MM.1S (cell line): ENCODE measurements at regions not wholly inside any gene's neighbourhood (a gene's known extent, or its start where the extent isn't known, plus 50 kb on each side); places are given as distances from the start of the nearest gene placed in this dataset.

Experiments
- DNase-seq: peaks from one replicate; pipeline ENCODE4 v3.0.0-alpha.2; 2015
- H2AFZ ChIP-seq: fragments of 300-600 bp; sonication (generic); 2 replicates; pipeline ENCODE4 v1.6.0; 2016; ENCODE audit warnings: antibody characterized with exemption, low read length
- H3F3A ChIP-seq: fragments of 300-600 bp; sonication (generic); 2 replicates; pipeline ENCODE4 v1.6.1; 2016; ENCODE audit warnings: mild to moderate bottlenecking, antibody characterized with exemption, low read length, moderate library complexity, mixed read lengths; ENCODE audit not compliant: insufficient read depth
- H3K27ac ChIP-seq: fragments of 300-600 bp; sonication (generic); 2 replicates; pipeline ENCODE4 v1.5.1; 2016; ENCODE audit warnings: mild to moderate bottlenecking, low read length
- H3K27me3 ChIP-seq: fragments of 300-600 bp; sonication (generic); replicated peaks from 2 replicates; pipeline ENCODE4 v1.6.0; 2016; ENCODE audit warnings: low read length; ENCODE audit not compliant: insufficient read depth
- H3K36me3 ChIP-seq: fragments of 300-600 bp; sonication (generic); replicated peaks from 2 replicates; pipeline ENCODE4 v1.6.1; 2016; ENCODE audit warnings: mild to moderate bottlenecking, low read length, mixed read lengths; ENCODE audit not compliant: insufficient read depth
- H3K4me1 ChIP-seq: fragments of 300-600 bp; sonication (generic); 2 replicates; pipeline ENCODE4 v1.6.1; 2016; ENCODE audit warnings: low read length, mixed read lengths
- H3K4me2 ChIP-seq: fragments of 300-600 bp; sonication (generic); 2 replicates; pipeline ENCODE4 v1.6.0; 2016; ENCODE audit warnings: low read depth, low read length
- H3K4me3 ChIP-seq: fragments of 300-600 bp; sonication (generic); 2 replicates; pipeline ENCODE4 v1.5.1; 2016; ENCODE audit warnings: low read length, mixed read lengths
- H3K79me2 ChIP-seq: fragments of 300-600 bp; sonication (generic); 2 replicates; pipeline ENCODE4 v1.6.1; 2016; ENCODE audit warnings: mixed run types, low read length, mixed read lengths
- H3K9ac ChIP-seq: fragments of 300-600 bp; sonication (generic); 2 replicates; pipeline ENCODE4 v1.6.1; 2016; ENCODE audit warnings: low read length, mixed read lengths
- H3K9me2 ChIP-seq: fragments of 300-600 bp; sonication (generic); replicated peaks from 2 replicates; pipeline ENCODE4 v1.6.1; 2016; ENCODE audit warnings: mild to moderate bottlenecking, low read length, mixed read lengths; ENCODE audit not compliant: insufficient read depth
- H3K9me3 ChIP-seq: fragments of 300-600 bp; sonication (generic); replicated peaks from 2 replicates; pipeline ENCODE4 v1.6.1; 2016; ENCODE audit warnings: mild to moderate bottlenecking, low read length, mixed read lengths; ENCODE audit not compliant: insufficient read depth
- H4K20me1 ChIP-seq: fragments of 300-600 bp; sonication (generic); 2 replicates; pipeline ENCODE4 v1.6.1; 2016; ENCODE audit warnings: mild to moderate bottlenecking, low read length, moderate library complexity, mixed read lengths; ENCODE audit not compliant: insufficient read depth
- EZH2 ChIP-seq: fragments of 300-600 bp; sonication (generic); optimal IDR thresholded peaks from 2 replicates; pipeline ENCODE3; 2017; ENCODE audit warnings: low read depth, mild to moderate bottlenecking, antibody characterized with exemption, low read length, mixed read lengths
- EZH2phosphoT487 ChIP-seq: fragments of 300-600 bp; sonication (generic); IDR thresholded peaks from 2 replicates; pipeline ENCODE4 v1.6.1; 2018; ENCODE audit warnings: antibody characterized with exemption, low read length
- TF ChIP-seq, protein P1 (sequence below): fragments of 300-600 bp; sonication (generic); IDR thresholded peaks from 2 replicates; pipeline ENCODE4 v1.5.1; 2016; ENCODE audit warnings: antibody characterized with exemption, low read length, mixed read lengths

DNA sequence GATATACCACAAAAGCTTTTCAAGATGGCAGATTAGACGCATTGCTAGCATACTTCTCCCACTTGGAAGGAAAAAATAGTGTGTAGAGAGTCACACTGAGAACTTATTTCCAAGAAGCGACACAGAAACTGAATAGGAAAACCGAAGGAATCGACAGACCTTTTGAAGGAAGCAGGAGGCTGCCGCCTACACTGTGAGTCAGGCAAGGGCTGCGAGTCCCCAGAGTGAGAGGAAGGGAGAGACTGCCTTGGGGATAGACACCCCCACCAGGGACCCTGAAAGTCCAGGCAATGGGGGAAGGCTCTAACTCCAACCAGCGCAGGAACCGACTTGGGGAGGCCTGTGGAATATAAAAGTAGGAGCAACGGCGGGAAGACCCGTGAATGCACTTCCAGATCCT lies 53.7 kb upstream of the SIRPG start:
- Histone ChIP-seq H3F3A (no peaks in the 10 kb centered on the region), H3K36me3 (no peaks in the 10 kb centered on the region), H3K4me1 (no peaks in the 10 kb centered on the region), H3K79me2 (no peaks in the 10 kb centered on the region), H3K27me3 (no peaks in the 10 kb centered on the region; the same call in 1 of the 2 replicates), H4K20me1 (no peaks in the 10 kb centered on the region), H3K27ac (no peak overlapping the region), H3K4me3 (no peak overlapping the region), H3K9me3 (no peaks in the 10 kb centered on the region), H3K9ac (no peak overlapping the region), H3K9me2 (no peaks in the 10 kb centered on the region), H3K4me2 (no peak overlapping the region), H2AFZ (no peak overlapping the region)
- DNase-seq = no peak
- TF ChIP-seq EZH2 (no peak), EZH2phosphoT487 (no peak)
- TF ChIP-seq, protein P1, sequence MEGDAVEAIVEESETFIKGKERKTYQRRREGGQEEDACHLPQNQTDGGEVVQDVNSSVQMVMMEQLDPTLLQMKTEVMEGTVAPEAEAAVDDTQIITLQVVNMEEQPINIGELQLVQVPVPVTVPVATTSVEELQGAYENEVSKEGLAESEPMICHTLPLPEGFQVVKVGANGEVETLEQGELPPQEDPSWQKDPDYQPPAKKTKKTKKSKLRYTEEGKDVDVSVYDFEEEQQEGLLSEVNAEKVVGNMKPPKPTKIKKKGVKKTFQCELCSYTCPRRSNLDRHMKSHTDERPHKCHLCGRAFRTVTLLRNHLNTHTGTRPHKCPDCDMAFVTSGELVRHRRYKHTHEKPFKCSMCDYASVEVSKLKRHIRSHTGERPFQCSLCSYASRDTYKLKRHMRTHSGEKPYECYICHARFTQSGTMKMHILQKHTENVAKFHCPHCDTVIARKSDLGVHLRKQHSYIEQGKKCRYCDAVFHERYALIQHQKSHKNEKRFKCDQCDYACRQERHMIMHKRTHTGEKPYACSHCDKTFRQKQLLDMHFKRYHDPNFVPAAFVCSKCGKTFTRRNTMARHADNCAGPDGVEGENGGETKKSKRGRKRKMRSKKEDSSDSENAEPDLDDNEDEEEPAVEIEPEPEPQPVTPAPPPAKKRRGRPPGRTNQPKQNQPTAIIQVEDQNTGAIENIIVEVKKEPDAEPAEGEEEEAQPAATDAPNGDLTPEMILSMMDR = no peak

DNA sequence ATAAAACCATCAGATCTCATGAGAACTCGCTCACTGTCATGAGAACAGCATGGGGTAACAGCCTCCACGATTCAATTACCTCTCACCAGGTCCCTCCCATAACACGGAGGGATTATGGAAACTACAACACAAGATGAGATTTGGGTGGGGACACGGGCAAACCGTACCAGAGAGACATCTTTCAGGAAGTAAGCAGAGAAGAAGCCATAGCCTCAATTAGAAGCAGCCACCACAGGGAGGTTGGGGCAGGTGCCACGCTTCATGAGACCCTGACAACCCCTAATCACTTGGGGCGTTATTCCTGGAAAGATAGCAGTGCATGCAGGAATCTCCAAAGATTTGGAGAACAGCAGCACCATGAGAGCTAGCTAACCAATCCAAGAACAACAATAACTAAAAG lies 52.9 kb upstream of the SIRPG start:
- TF ChIP-seq EZH2phosphoT487 = no peak
- no peak for TF ChIP-seq EZH2
- TF ChIP-seq, protein P1 = no peak
- Histone ChIP-seq H3K9me2 (no peaks in the 10 kb centered on the region), H3K27me3 (no peaks in the 10 kb centered on the region; the same call in 1 of the 2 replicates), H3K4me1 (no peaks in the 10 kb centered on the region), H2AFZ (no peak overlapping the region), H3K27ac (no peak overlapping the region), H4K20me1 (no peaks in the 10 kb centered on the region), H3K79me2 (no peaks in the 10 kb centered on the region), H3F3A (no peaks in the 10 kb centered on the region), H3K36me3 (no peaks in the 10 kb centered on the region), H3K4me3 (no peak overlapping the region), H3K9ac (no peak overlapping the region), H3K9me3 (no peaks in the 10 kb centered on the region), H3K4me2 (no peak overlapping the region)
- no peak for DNase-seq

DNA sequence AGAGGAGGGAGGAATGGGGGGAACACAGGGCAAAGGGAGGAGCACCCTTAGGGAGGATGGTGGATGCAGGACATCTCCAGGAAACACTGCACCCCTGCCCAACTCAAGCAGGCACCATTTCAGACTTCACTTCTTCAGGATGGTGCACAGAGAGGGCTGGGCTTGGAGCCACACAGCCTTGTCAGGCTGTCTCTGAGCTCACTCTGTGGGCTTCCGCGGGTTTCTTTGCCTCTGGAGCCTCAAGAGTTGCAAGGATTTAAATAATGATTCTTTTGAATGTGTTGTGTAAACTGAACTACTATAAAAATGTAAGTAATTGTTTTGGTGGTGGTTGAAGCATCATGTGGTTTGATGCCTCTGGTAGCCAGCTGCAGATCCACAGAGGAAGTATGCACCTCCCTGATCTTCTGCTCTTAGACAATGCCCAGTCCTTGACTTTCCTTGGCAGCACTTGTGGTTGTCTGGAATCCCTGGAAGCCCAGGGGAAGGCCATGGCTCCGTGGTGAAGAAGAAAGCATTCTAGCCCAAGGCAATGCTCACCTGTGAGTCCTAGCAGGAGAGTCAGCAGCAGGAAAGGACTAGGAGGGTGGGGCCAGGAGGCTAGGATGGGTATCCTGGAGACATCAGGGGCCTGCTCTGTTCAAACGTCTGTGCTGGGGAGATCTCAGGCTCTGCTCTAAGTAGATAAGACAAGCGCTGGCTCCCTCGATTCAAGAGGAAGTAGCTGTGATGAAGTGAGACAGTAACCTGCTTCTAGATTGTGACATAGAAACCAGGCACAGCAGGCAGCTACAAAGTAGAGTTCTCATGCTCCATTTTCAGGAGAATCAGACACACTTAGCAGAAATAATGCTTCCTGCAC lies 50.2 kb upstream of the SIRPG start:
- no peak overlapping the region for H3K27ac ChIP-seq
- no peaks in the 10 kb centered on the region for H3K79me2 ChIP-seq
- TF ChIP-seq EZH2phosphoT487 = no peak
- TF ChIP-seq, protein P1 = no peak
- TF ChIP-seq EZH2 = no peak
- DNase-seq = no peak
- no peaks in the 10 kb centered on the region for H3F3A ChIP-seq
- H3K36me3 ChIP-seq = no peaks in the 10 kb centered on the region
- no peak overlapping the region for H3K4me2 ChIP-seq
- no peaks in the 10 kb centered on the region for H3K9me2 ChIP-seq
- no peak overlapping the region for H2AFZ ChIP-seq
- H4K20me1 ChIP-seq = no peaks in the 10 kb centered on the region
- H3K27me3 ChIP-seq = no peaks in the 10 kb centered on the region; the same call in 1 of the 2 replicates
- H3K4me3 ChIP-seq = no peak overlapping the region
- H3K4me1 ChIP-seq = peaks cover 3% of the 10 kb centered on the region
- H3K9me3 ChIP-seq = no peaks in the 10 kb centered on the region
- H3K9ac ChIP-seq = no peak overlapping the region
